ENCODE measurements at regions not wholly inside any gene's neighbourhood (a gene's known extent, or its start where the extent isn't known, plus 50 kb on each side); places are given as distances from the start of the nearest gene placed in this dataset.

GRCh38 chr12:24708718-24709117 is 240.2 kb downstream of the BCAT1 start:
- DNase-seq: no peak
- Mint-ChIP-seq H3K4me3 (ENCODE audit: low read depth, unreplicated experiment) (no peak overlapping the region), H3K36me3 (ENCODE audit: insufficient read depth, unreplicated experiment) (no peaks in the 10 kb centered on the region), H3K4me1 (ENCODE audit: low read depth, unreplicated experiment) (no peaks in the 10 kb centered on the region), H3K27me3 (ENCODE audit: unreplicated experiment) (peaks cover 9% of the 10 kb centered on the region), H3K9me3 (ENCODE audit: low read depth, unreplicated experiment) (no peaks in the 10 kb centered on the region), H3K27ac (ENCODE audit: unreplicated experiment) (no peak overlapping the region)
- BruUV-seq (replicated peaks): no TSS peak
- TF ChIP-seq, protein P1, sequence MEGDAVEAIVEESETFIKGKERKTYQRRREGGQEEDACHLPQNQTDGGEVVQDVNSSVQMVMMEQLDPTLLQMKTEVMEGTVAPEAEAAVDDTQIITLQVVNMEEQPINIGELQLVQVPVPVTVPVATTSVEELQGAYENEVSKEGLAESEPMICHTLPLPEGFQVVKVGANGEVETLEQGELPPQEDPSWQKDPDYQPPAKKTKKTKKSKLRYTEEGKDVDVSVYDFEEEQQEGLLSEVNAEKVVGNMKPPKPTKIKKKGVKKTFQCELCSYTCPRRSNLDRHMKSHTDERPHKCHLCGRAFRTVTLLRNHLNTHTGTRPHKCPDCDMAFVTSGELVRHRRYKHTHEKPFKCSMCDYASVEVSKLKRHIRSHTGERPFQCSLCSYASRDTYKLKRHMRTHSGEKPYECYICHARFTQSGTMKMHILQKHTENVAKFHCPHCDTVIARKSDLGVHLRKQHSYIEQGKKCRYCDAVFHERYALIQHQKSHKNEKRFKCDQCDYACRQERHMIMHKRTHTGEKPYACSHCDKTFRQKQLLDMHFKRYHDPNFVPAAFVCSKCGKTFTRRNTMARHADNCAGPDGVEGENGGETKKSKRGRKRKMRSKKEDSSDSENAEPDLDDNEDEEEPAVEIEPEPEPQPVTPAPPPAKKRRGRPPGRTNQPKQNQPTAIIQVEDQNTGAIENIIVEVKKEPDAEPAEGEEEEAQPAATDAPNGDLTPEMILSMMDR (IDR thresholded peaks at IDR 0.05; ENCODE audit: unreplicated experiment): no peak
- intact Hi-C loops (cut with micrococcal nuclease; ENCODE audit: unreplicated experiment): no loop called here
- CTCF ChIA-PET: interaction anchor here (0.6 kb wide), 1 partner anchor 42 kb away, joined by 3 read pairs; no protein-coding TSS in a partner anchor

DNA sequence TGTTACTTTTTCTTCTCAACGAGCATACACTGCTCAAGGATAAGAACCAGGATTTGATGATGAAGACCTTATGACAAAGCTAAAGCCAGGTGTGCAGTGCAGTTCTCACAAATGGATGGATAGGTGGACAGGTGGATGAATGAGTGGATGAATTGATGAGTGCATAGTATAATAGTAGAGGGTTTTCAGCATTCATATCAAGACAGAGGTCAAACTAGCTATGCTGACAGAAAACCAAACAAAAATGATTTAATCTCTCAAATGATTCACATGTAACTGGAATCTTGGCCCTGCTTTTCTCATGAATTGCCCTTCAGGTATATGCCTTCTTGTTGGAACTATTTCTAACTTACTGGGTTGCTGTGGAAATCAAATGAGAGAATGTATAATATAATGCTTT is 240.9 kb downstream of the BCAT1 start:
- no peak overlapping the region for H3K4me3 Mint-ChIP-seq (ENCODE audit: low read depth, unreplicated experiment)
- intact Hi-C loops (cut with micrococcal nuclease; ENCODE audit: unreplicated experiment): no loop called here
- no peak overlapping the region for H3K27ac Mint-ChIP-seq (ENCODE audit: unreplicated experiment)
- H3K36me3 Mint-ChIP-seq (ENCODE audit: insufficient read depth, unreplicated experiment): no peaks in the 10 kb centered on the region
- no peaks in the 10 kb centered on the region for H3K9me3 Mint-ChIP-seq (ENCODE audit: low read depth, unreplicated experiment)
- CTCF ChIA-PET: interaction anchor here (0.6 kb wide), 1 partner anchor 43 kb away, joined by 3 read pairs; no protein-coding TSS in a partner anchor
- TF ChIP-seq, protein P1 (IDR thresholded peaks at IDR 0.05; ENCODE audit: unreplicated experiment): no peak
- no peak for DNase-seq
- BruUV-seq (replicated peaks): no TSS peak
- no peaks in the 10 kb centered on the region for H3K4me1 Mint-ChIP-seq (ENCODE audit: low read depth, unreplicated experiment)
- H3K27me3 Mint-ChIP-seq (ENCODE audit: unreplicated experiment): peaks cover 9% of the 10 kb centered on the region

DNA sequence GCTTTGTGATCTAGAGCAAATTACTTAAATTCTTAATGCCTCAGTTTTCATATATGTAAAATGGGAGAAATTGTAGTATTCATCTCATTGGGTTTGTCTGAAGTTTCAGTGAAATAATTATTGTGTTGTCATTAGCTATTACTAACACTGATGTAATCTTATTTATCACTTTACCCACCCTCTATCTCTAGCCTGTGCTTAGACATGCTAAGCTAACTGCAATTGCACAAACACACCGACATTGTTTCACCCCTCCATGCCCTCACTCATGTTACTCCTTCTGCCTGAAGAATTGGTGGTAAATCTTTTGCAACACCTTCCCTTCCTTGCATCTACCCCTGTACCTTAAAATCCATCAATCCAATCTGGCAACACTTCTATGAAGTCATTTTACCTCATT is 241.6 kb downstream of the BCAT1 start:
- TF ChIP-seq, protein P1 (IDR thresholded peaks at IDR 0.05; ENCODE audit: unreplicated experiment): no peak
- intact Hi-C loops (cut with micrococcal nuclease; ENCODE audit: unreplicated experiment): no loop called here
- no peaks in the 10 kb centered on the region for H3K4me1 Mint-ChIP-seq (ENCODE audit: low read depth, unreplicated experiment)
- H3K4me3 Mint-ChIP-seq (ENCODE audit: low read depth, unreplicated experiment): no peak overlapping the region
- no TSS peak for BruUV-seq (replicated peaks)
- no peaks in the 10 kb centered on the region for H3K9me3 Mint-ChIP-seq (ENCODE audit: low read depth, unreplicated experiment)
- CTCF ChIA-PET: no interaction called here
- H3K27me3 Mint-ChIP-seq (ENCODE audit: unreplicated experiment): peaks cover 9% of the 10 kb centered on the region
- no peak for DNase-seq
- H3K36me3 Mint-ChIP-seq (ENCODE audit: insufficient read depth, unreplicated experiment): no peaks in the 10 kb centered on the region
- H3K27ac Mint-ChIP-seq (ENCODE audit: unreplicated experiment): no peak overlapping the region

- DNase-seq: no peak
- H3K4me3 Mint-ChIP-seq (ENCODE audit: low read depth, unreplicated experiment): no peak overlapping the region
- intact Hi-C loops (cut with micrococcal nuclease; ENCODE audit: unreplicated experiment): no loop called here
- TF ChIP-seq, protein P1 (IDR thresholded peaks at IDR 0.05; ENCODE audit: unreplicated experiment): no peak
- peaks cover 9% of the 10 kb centered on the region for H3K27me3 Mint-ChIP-seq (ENCODE audit: unreplicated experiment)
- no TSS peak for BruUV-seq (replicated peaks)
- no peaks in the 10 kb centered on the region for H3K9me3 Mint-ChIP-seq (ENCODE audit: low read depth, unreplicated experiment)
- H3K4me1 Mint-ChIP-seq (ENCODE audit: low read depth, unreplicated experiment): no peaks in the 10 kb centered on the region
- CTCF ChIA-PET: no interaction called here
- H3K27ac Mint-ChIP-seq (ENCODE audit: unreplicated experiment): no peak overlapping the region
- no peaks in the 10 kb centered on the region for H3K36me3 Mint-ChIP-seq (ENCODE audit: insufficient read depth, unreplicated experiment)
These were observed 243.1 kb downstream of the BCAT1 start for GRCh38 chr12:24705741-24706358.

All from Calu3 (cell line).